GM18520 (cell line): ENCODE measurements at regions not wholly inside any gene's neighbourhood (a gene's known extent, or its start where the extent isn't known, plus 50 kb on each side); places are given as distances from the start of the nearest gene placed in this dataset.

Source experiments
- ATAC-seq: cut with Tn5 transposase; IDR thresholded peaks from one replicate; pipeline ENCODE4 v1.9.1; 2021; ENCODE audit not compliant: unreplicated experiment

- ATAC-seq = no peak
Observed at GRCh38 chr6:8277769-8278168, 157.6 kb downstream of the SLC35B3 start.

- ATAC-seq = no peak
Observed at GRCh38 chr6:8276148-8276547, 159.2 kb downstream of the SLC35B3 start.

GRCh38 chr6:8275667-8276066 is 159.7 kb downstream of the SLC35B3 start:
- ATAC-seq = no peak

- no peak for ATAC-seq
Observed at GRCh38 chr6:8274226-8274625, 161.1 kb downstream of the SLC35B3 start.

- no peak for ATAC-seq
Observed at GRCh38 chr6:8269872-8270454, 165.4 kb downstream of the SLC35B3 start.

- no peak for ATAC-seq
Observed at GRCh38 chr6:8269094-8269493, 166.3 kb downstream of the SLC35B3 start.

- no peak for ATAC-seq
Observed at GRCh38 chr6:8268606-8269005, 166.3 kb upstream of the EEF1E1 start.

GRCh38 chr6:8268156-8268555 is 165.8 kb upstream of the EEF1E1 start:
- no peak for ATAC-seq

- ATAC-seq = no peak
Observed at GRCh38 chr6:8260610-8261009, 158.3 kb upstream of the EEF1E1 start.

GRCh38 chr6:8246403-8246802 is 144.1 kb upstream of the EEF1E1 start:
- ATAC-seq = no peak

- ATAC-seq = no peak
Observed at GRCh38 chr6:8245726-8246125, 143.4 kb upstream of the EEF1E1 start.

- no peak for ATAC-seq
Observed at GRCh38 chr6:8243475-8243874, 141.1 kb upstream of the EEF1E1 start.

- ATAC-seq = no peak
Observed at GRCh38 chr6:8242885-8243284, 140.5 kb upstream of the EEF1E1 start.

GRCh38 chr6:8240301-8240700 is 138.0 kb upstream of the EEF1E1 start:
- no peak for ATAC-seq

GRCh38 chr6:8238773-8239683 is 136.7 kb upstream of the EEF1E1 start:
- no peak for ATAC-seq

GRCh38 chr6:8237668-8238067 is 135.3 kb upstream of the EEF1E1 start:
- no peak for ATAC-seq

- no peak for ATAC-seq
Observed at GRCh38 chr6:8236956-8237355, 134.6 kb upstream of the EEF1E1 start.

GRCh38 chr6:8234321-8234720 is 132.0 kb upstream of the EEF1E1 start:
- no peak for ATAC-seq

GRCh38 chr6:8231956-8232355 is 129.6 kb upstream of the EEF1E1 start:
- no peak for ATAC-seq

GRCh38 chr6:8229915-8230756 is 127.8 kb upstream of the EEF1E1 start:
- no peak for ATAC-seq

- no peak for ATAC-seq
Observed at GRCh38 chr6:8225113-8225512, 122.8 kb upstream of the EEF1E1 start.

GRCh38 chr6:8223678-8224077 is 121.3 kb upstream of the EEF1E1 start:
- no peak for ATAC-seq
